Activated CD4-positive, alpha-beta memory T cell treated with anti-CD3 and anti-CD28 coated beads for 36 hours (primary cell): ENCODE measurements at regions not wholly inside any gene's neighbourhood (a gene's known extent, or its start where the extent isn't known, plus 50 kb on each side); places are given as distances from the start of the nearest gene placed in this dataset.

ENCODE experiments used
- CTCF ChIA-PET: fragments of 350-600 bp; sonication (Branson Sonifier 250); formaldehyde crosslinking; loops from one replicate; lab custom pipeline; 2021; ENCODE audit warnings: antibody characterized with exemption, inconsistent platforms; lab: Charles Lee
- POLR2A ChIA-PET: fragments of 350-600 bp; sonication (Branson Sonifier 250); formaldehyde crosslinking; loops from one replicate; lab custom pipeline; 2021; ENCODE audit warnings: antibody characterized with exemption; lab: Charles Lee
- DNase-seq: peaks from one replicate; pipeline ENCODE4 v3.0.0-alpha.2; 2020
- H3K27ac Mint-ChIP-seq: one replicate; pipeline ENCODE4 v1.8.0; 2021; ENCODE audit warnings: mixed read lengths
- H3K27me3 Mint-ChIP-seq: one replicate; pipeline ENCODE4 v1.8.0; 2021; ENCODE audit warnings: mixed read lengths
- H3K36me3 Mint-ChIP-seq: one replicate; pipeline ENCODE4 v1.8.0; 2021; ENCODE audit warnings: mixed read lengths
- H3K4me1 Mint-ChIP-seq: one replicate; pipeline ENCODE4 v1.8.0; 2021; ENCODE audit warnings: low read depth, mixed read lengths
- H3K4me3 Mint-ChIP-seq: one replicate; pipeline ENCODE4 v1.8.0; 2021; ENCODE audit warnings: mild to moderate bottlenecking, mixed read lengths
- H3K9me3 Mint-ChIP-seq: one replicate; pipeline ENCODE4 v1.8.0; 2021; ENCODE audit warnings: mixed read lengths
- intact Hi-C: fragments of 100-400 bp; cut with micrococcal nuclease; formaldehyde crosslinking; loops from one replicate; pipeline ENCODE4 v1.15.1; 2023

DNA sequence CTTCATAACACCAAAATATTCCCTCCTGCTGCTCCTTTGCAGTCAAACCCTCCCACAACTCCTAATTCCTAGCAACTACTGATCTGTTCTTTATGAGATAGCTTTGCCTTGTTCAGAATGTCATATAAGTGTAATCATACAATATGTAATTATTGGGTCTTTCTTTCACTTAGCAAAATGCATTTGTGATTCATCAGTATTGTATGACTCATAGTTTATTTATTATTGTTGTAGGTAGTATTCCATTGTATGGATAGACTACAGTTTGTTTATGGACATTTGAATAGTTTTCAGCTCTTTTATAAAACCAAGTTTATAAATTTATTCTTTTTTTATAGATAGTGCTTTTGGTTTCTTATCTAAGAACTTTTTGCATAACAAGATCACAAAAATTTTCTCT, 468.2 kb upstream of the KIF2A start:
- ChIA-PET CTCF (no interaction called here), POLR2A (no interaction called here)
- H3K27ac Mint-ChIP-seq: no peak overlapping the region
- intact Hi-C loops: no loop called here
- no peaks in the 10 kb centered on the region for H3K36me3 Mint-ChIP-seq
- H3K4me3 Mint-ChIP-seq: no peak overlapping the region
- no peaks in the 10 kb centered on the region for H3K9me3 Mint-ChIP-seq
- DNase-seq: no peak
- H3K4me1 Mint-ChIP-seq: no peaks in the 10 kb centered on the region
- H3K27me3 Mint-ChIP-seq: no peaks in the 10 kb centered on the region

DNA sequence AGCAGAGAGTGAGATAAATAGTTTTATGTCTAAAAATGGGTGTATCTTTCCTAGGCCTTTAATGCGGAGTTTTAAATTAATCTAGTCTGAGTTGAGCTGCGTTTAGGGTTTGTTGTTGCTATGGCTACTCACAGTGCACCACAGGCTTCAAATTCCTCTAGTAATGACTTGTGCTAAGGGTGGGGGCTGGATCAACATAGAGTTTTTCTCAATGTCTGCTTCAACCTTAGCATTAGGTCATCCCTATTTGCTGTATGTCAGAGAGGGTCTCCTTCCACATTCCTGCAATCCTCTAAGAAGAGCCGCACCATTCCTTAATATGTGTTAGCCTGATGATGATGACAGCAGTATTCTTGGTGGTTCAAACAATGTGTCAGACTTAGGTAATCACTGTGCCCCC, 465.6 kb upstream of the KIF2A start:
- H3K9me3 Mint-ChIP-seq: no peaks in the 10 kb centered on the region
- H3K27me3 Mint-ChIP-seq: no peaks in the 10 kb centered on the region
- no peak for DNase-seq
- intact Hi-C loops: no loop called here
- ChIA-PET CTCF (no interaction called here), POLR2A (no interaction called here)
- no peaks in the 10 kb centered on the region for H3K4me1 Mint-ChIP-seq
- no peak overlapping the region for H3K4me3 Mint-ChIP-seq
- no peaks in the 10 kb centered on the region for H3K36me3 Mint-ChIP-seq
- H3K27ac Mint-ChIP-seq: no peak overlapping the region

DNA sequence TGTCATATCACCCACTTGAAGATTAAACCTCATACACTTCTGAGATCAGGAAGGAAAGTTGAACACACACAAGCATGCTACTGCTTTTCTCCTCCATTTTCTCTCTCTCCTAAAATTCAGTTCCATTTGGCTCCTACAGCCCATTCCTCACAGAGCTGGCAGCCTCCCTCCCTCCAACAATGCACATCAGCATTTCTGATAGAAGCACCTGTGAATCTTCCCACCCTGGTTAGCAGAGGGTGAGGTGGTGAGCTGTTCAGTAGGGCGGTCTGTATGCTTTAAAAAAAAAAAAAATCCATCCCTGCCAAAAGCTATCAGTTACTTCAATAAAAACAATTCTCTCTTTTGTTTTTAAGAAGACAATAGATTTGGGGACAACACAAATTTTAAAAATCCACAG, 463.2 kb upstream of the KIF2A start:
- intact Hi-C loops: no loop called here
- Mint-ChIP-seq H3K9me3 (peaks cover 4% of the 10 kb centered on the region), H3K27ac (no peak overlapping the region), H3K27me3 (no peaks in the 10 kb centered on the region), H3K36me3 (no peaks in the 10 kb centered on the region), H3K4me1 (no peaks in the 10 kb centered on the region), H3K4me3 (no peak overlapping the region)
- ChIA-PET CTCF (no interaction called here), POLR2A (no interaction called here)
- no peak for DNase-seq

- intact Hi-C loops: no loop called here
- Mint-ChIP-seq H3K4me3 (no peak overlapping the region), H3K27ac (no peak overlapping the region), H3K4me1 (no peaks in the 10 kb centered on the region), H3K27me3 (no peaks in the 10 kb centered on the region), H3K36me3 (no peaks in the 10 kb centered on the region), H3K9me3 (peaks cover 6% of the 10 kb centered on the region)
- no peak for DNase-seq
- POLR2A ChIA-PET: no interaction called here
- CTCF ChIA-PET: no interaction called here
Observed at GRCh38 chr5:61850696-61851095, 455.3 kb upstream of the KIF2A start.

DNA sequence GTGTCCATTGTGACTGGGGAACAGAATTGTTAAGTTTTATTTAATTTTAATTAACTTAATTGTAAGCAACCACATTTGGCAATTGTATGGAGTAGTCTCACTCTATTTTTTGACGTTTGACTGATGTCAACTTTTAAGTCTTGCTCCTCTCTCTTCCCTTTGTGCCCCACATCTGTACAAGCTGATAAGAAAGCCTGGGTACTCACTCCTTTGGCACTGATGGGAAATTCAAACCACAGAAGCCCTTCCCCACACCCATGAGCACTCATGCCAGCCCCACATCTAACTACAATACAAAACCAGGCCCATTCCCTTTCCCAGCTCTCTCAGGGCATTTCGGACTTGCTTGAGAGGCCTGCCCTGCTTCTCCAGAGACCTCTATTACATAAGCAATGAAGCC, 451.5 kb upstream of the KIF2A start:
- DNase-seq: no peak
- ChIA-PET CTCF (no interaction called here), POLR2A (no interaction called here)
- H3K27me3 Mint-ChIP-seq: no peaks in the 10 kb centered on the region
- H3K9me3 Mint-ChIP-seq: peaks cover 7% of the 10 kb centered on the region
- no peak overlapping the region for H3K4me3 Mint-ChIP-seq
- intact Hi-C loops: no loop called here
- no peak overlapping the region for H3K27ac Mint-ChIP-seq
- no peaks in the 10 kb centered on the region for H3K4me1 Mint-ChIP-seq
- no peaks in the 10 kb centered on the region for H3K36me3 Mint-ChIP-seq

GRCh38 chr5:61860978-61861377, 445.0 kb upstream of the KIF2A start:
- Mint-ChIP-seq H3K36me3 (no peaks in the 10 kb centered on the region), H3K4me3 (no peak overlapping the region), H3K27me3 (no peaks in the 10 kb centered on the region), H3K9me3 (peaks cover 7% of the 10 kb centered on the region), H3K27ac (no peak overlapping the region), H3K4me1 (no peaks in the 10 kb centered on the region)
- intact Hi-C loops: no loop called here
- ChIA-PET CTCF (no interaction called here), POLR2A (no interaction called here)
- no peak for DNase-seq

GRCh38 chr5:61866930-61867329, 439.1 kb upstream of the KIF2A start:
- no peaks in the 10 kb centered on the region for H3K36me3 Mint-ChIP-seq
- POLR2A ChIA-PET: no interaction called here
- no peak overlapping the region for H3K4me3 Mint-ChIP-seq
- intact Hi-C loops: no loop called here
- CTCF ChIA-PET: no interaction called here
- DNase-seq: no peak
- no peaks in the 10 kb centered on the region for H3K27me3 Mint-ChIP-seq
- peaks cover 11% of the 10 kb centered on the region for H3K9me3 Mint-ChIP-seq
- no peak overlapping the region for H3K27ac Mint-ChIP-seq
- no peaks in the 10 kb centered on the region for H3K4me1 Mint-ChIP-seq

DNA sequence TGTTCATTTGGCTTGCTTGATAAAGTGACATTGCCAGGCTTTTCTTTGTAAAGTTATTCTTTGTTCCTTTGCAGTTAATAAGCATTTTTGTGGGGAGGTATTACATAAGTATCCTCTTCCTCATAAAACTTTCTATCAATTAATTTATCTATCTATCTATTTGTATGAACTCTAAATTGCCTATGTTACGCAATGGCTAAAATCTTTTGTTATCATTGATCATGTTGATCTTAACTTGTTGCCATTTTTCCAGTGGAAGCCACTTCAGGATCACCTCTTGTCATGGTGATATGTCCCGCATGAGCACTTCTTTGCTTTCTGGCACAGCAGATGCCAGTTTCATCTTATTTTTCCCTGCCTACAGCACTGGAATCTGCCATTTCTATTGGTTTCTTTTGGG, 436.7 kb upstream of the KIF2A start:
- Mint-ChIP-seq H3K27me3 (no peaks in the 10 kb centered on the region), H3K4me1 (no peaks in the 10 kb centered on the region), H3K36me3 (no peaks in the 10 kb centered on the region), H3K9me3 (peaks cover 16% of the 10 kb centered on the region), H3K4me3 (no peak overlapping the region), H3K27ac (no peak overlapping the region)
- CTCF ChIA-PET: no interaction called here
- DNase-seq: no peak
- intact Hi-C loops: no loop called here
- POLR2A ChIA-PET: no interaction called here

GRCh38 chr5:61878471-61878870, 427.5 kb upstream of the KIF2A start:
- no peaks in the 10 kb centered on the region for H3K4me1 Mint-ChIP-seq
- ChIA-PET CTCF (no interaction called here), POLR2A (no interaction called here)
- no peak overlapping the region for H3K4me3 Mint-ChIP-seq
- DNase-seq: no peak
- H3K27me3 Mint-ChIP-seq: no peaks in the 10 kb centered on the region
- intact Hi-C loops: no loop called here
- no peaks in the 10 kb centered on the region for H3K9me3 Mint-ChIP-seq
- no peak overlapping the region for H3K27ac Mint-ChIP-seq
- H3K36me3 Mint-ChIP-seq: no peaks in the 10 kb centered on the region

DNA sequence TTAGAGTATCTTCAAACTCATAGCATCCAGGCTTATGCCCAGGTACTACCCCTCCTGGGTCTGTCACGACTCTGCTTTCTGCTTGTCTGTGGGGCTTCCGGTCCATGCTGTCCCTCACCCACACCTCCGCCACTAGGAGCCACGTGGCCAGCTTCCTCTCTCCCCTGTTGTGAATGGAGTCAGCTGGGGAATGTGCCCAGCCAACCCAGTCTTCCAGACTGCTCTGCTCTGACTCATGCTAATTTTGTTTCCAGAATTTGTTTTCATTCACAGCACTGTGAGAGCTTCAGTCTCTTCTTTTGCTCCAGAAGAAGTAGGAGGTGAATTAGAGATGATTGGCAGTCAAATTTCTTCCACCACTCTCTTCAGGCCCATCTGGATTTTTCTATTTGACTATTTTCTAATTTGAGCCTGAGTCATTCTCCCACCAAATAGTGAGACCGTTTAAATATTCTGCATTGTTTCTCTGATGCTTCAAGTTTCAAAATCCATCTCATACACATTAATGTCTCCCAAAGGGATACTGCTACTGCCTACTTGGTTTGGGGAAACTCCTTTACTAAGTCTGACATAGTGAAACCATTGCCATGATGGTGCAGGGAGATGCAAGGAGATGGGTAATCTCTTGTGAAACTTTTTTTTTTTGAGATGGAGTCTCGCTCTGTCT, 424.1 kb upstream of the KIF2A start:
- no peaks in the 10 kb centered on the region for H3K36me3 Mint-ChIP-seq
- H3K4me1 Mint-ChIP-seq: no peaks in the 10 kb centered on the region
- H3K9me3 Mint-ChIP-seq: no peaks in the 10 kb centered on the region
- DNase-seq: no peak
- H3K4me3 Mint-ChIP-seq: no peak overlapping the region
- H3K27me3 Mint-ChIP-seq: no peaks in the 10 kb centered on the region
- POLR2A ChIA-PET: no interaction called here
- CTCF ChIA-PET: no interaction called here
- H3K27ac Mint-ChIP-seq: no peak overlapping the region
- intact Hi-C loops: no loop called here

DNA sequence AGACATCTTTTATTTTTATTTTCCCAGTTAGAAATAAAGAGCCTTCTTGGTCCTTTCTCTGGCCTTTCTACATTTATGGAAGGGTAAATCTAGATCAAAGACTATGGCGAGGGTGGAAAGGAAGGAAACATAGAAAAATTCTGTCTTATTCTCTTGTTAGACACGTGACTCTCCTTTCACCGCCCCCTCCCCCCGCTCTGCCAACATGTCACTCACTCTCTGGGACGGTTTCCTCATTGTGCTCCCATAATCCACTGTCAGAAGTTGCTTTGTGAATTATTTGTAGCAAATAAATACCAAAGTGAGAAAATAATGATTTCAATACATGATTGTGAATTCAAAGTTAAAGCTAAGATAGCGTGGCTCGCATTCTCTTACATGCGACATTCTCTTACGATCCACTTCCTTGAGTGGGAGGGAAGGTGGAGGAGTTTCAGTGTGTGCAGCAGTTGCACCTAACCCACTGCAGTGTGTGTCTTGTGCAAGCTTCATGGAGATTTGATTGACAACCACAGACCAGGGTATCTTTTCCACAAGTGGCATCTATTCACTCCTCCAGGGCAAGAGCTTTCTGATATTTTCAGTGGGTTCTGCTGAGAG, 423.0 kb upstream of the KIF2A start:
- H3K27me3 Mint-ChIP-seq: no peaks in the 10 kb centered on the region
- ChIA-PET POLR2A (no interaction called here), CTCF (no interaction called here)
- no peaks in the 10 kb centered on the region for H3K9me3 Mint-ChIP-seq
- no peaks in the 10 kb centered on the region for H3K4me1 Mint-ChIP-seq
- H3K4me3 Mint-ChIP-seq: no peak overlapping the region
- DNase-seq: no peak
- no peak overlapping the region for H3K27ac Mint-ChIP-seq
- no peaks in the 10 kb centered on the region for H3K36me3 Mint-ChIP-seq
- intact Hi-C loops: no loop called here

DNA sequence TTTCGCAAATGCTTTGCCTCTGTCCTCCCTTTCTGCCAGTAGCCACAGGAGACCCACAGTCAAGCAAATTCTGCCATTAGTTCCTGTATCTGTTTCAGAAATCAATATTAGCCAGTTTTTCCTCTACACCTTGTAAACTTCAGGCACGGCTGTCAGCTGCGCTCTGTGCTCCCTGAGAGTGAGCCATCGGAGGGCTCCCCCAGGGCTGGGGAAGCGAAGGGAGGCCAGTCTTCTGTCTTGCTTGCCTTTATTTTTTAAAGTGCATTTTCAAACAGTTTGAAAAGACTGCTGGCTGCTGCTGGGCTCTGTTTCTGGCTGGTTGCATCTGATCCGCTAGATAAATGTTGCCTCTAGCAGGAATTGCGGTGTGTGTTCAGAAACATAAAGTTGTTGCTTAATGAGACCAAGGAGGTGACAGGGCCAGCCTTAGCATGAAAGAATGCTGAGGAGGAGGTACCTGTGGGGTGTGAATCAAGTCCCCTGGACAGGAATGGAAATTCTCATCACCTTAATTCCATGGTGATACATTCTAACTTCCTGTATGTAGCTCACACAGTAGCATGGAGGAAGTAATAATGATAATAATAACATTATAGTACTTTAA, 421.7 kb upstream of the KIF2A start:
- intact Hi-C loops: no loop called here
- Mint-ChIP-seq H3K27me3 (no peaks in the 10 kb centered on the region), H3K36me3 (no peaks in the 10 kb centered on the region), H3K4me1 (no peaks in the 10 kb centered on the region), H3K9me3 (peaks cover 3% of the 10 kb centered on the region), H3K27ac (no peak overlapping the region), H3K4me3 (no peak overlapping the region)
- ChIA-PET POLR2A (no interaction called here), CTCF (no interaction called here)
- DNase-seq: no peak

GRCh38 chr5:61886214-61886613, 419.8 kb upstream of the KIF2A start:
- no peak overlapping the region for H3K4me3 Mint-ChIP-seq
- no peaks in the 10 kb centered on the region for H3K4me1 Mint-ChIP-seq
- no peaks in the 10 kb centered on the region for H3K27me3 Mint-ChIP-seq
- intact Hi-C loops: no loop called here
- H3K36me3 Mint-ChIP-seq: no peaks in the 10 kb centered on the region
- ChIA-PET CTCF (no interaction called here), POLR2A (no interaction called here)
- H3K9me3 Mint-ChIP-seq: peaks cover 8% of the 10 kb centered on the region
- no peak for DNase-seq
- H3K27ac Mint-ChIP-seq: no peak overlapping the region
